ENCODE measurements at regions not wholly inside any gene's neighbourhood (a gene's known extent, or its start where the extent isn't known, plus 50 kb on each side); places are given as distances from the start of the nearest gene placed in this dataset.
A peak's percentile ranks its signal among the peaks of the same experiment; 100 is the strongest.

DNA sequence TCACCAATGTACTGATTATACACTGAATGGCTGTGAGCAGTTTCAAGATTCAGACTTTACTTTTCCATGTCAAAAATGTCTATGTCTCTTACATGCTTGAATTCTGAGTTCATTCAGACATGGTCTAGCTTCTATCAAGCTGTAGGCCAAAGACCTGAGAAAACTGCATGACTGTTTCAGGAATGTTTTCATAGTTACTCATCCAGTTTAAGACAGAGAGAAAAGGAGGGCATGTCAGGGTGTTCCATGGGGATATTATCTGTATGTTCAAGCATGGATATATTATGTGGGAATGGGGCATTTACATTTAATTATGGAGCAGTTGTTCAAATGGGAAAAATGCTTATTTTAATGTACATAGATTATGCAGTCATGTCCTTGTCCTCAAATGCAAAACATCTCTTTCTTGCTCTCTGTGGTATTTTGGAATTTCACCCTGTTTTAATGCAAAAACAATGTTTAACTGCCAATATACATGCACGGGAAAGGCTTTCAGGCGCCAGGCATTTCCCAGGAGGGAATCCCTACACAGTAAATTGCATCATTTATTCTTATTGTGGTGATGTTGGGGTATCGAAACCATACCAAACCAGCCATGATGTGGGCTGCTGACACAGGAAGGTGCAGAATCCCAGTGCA is 429.1 kb upstream of the INTU start:
- Mint-ChIP-seq H3K27me3 (ENCODE audit: low read depth) (no peaks in the 10 kb centered on the region), H3K9me3 (peaks cover 29% of the 10 kb centered on the region), H3K36me3 (peaks cover 8% of the 10 kb centered on the region), H3K27ac (peak overlapping the region; percentile 52), H3K4me3 (no peak overlapping the region), H3K4me1 (peaks cover 14% of the 10 kb centered on the region)
- TF ChIP-seq, protein P1, sequence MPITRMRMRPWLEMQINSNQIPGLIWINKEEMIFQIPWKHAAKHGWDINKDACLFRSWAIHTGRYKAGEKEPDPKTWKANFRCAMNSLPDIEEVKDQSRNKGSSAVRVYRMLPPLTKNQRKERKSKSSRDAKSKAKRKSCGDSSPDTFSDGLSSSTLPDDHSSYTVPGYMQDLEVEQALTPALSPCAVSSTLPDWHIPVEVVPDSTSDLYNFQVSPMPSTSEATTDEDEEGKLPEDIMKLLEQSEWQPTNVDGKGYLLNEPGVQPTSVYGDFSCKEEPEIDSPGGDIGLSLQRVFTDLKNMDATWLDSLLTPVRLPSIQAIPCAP (CRISPR knock-in tag; IDR thresholded peaks at IDR 0.05): no peak
- TF ChIP-seq ATF1 (CRISPR knock-in tag; IDR thresholded peaks at IDR 0.05): no peak
- no peak for TF ChIP-seq ZNF671 (CRISPR knock-in tag; IDR thresholded peaks at IDR 0.05)
- no peak for TF ChIP-seq EMX1 (CRISPR knock-in tag; IDR thresholded peaks at IDR 0.05)
- TF ChIP-seq HMGA2 (CRISPR knock-in tag; IDR thresholded peaks at IDR 0.05): no peak
- TF ChIP-seq, protein P2, sequence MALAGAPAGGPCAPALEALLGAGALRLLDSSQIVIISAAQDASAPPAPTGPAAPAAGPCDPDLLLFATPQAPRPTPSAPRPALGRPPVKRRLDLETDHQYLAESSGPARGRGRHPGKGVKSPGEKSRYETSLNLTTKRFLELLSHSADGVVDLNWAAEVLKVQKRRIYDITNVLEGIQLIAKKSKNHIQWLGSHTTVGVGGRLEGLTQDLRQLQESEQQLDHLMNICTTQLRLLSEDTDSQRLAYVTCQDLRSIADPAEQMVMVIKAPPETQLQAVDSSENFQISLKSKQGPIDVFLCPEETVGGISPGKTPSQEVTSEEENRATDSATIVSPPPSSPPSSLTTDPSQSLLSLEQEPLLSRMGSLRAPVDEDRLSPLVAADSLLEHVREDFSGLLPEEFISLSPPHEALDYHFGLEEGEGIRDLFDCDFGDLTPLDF (CRISPR knock-in tag; IDR thresholded peaks at IDR 0.05): no peak
- TF ChIP-seq, protein P3, sequence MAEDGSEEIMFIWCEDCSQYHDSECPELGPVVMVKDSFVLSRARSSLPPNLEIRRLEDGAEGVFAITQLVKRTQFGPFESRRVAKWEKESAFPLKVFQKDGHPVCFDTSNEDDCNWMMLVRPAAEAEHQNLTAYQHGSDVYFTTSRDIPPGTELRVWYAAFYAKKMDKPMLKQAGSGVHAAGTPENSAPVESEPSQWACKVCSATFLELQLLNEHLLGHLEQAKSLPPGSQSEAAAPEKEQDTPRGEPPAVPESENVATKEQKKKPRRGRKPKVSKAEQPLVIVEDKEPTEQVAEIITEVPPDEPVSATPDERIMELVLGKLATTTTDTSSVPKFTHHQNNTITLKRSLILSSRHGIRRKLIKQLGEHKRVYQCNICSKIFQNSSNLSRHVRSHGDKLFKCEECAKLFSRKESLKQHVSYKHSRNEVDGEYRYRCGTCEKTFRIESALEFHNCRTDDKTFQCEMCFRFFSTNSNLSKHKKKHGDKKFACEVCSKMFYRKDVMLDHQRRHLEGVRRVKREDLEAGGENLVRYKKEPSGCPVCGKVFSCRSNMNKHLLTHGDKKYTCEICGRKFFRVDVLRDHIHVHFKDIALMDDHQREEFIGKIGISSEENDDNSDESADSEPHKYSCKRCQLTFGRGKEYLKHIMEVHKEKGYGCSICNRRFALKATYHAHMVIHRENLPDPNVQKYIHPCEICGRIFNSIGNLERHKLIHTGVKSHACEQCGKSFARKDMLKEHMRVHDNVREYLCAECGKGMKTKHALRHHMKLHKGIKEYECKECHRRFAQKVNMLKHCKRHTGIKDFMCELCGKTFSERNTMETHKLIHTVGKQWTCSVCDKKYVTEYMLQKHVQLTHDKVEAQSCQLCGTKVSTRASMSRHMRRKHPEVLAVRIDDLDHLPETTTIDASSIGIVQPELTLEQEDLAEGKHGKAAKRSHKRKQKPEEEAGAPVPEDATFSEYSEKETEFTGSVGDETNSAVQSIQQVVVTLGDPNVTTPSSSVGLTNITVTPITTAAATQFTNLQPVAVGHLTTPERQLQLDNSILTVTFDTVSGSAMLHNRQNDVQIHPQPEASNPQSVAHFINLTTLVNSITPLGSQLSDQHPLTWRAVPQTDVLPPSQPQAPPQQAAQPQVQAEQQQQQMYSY (CRISPR knock-in tag; IDR thresholded peaks at IDR 0.05): no peak
- no peak for TF ChIP-seq ZNF219 (CRISPR knock-in tag; IDR thresholded peaks at IDR 0.05; ENCODE audit: borderline replicate concordance)
- POLR2A ChIA-PET: no interaction called here
- ATAC-seq: peak; percentile 18; the same call in 1 of the 2 replicates
- no peak for DNase-seq (ENCODE audit: low spot score)
- CTCF ChIA-PET: no interaction called here

DNA sequence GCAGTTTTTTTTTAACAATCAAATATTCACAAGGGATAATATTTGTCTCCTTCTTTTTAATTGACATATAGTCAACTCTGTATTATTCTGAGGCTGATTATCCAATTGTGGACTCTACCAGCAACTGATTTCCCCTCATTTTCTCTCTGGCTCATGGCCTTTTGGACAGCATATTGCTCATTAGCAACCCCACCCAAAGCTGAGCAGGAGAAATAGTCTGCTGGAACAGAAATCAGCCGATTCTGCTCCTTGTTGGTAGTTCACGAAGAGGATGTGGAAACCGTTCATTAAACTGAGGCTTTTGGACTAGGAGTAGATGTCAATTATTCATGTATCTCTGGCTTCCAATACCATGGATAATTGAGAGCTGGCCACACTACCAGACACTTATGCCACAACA is 428.4 kb upstream of the INTU start:
- Mint-ChIP-seq H3K9me3 (peaks cover 30% of the 10 kb centered on the region), H3K27me3 (ENCODE audit: low read depth) (no peaks in the 10 kb centered on the region), H3K27ac (no peak overlapping the region), H3K36me3 (peaks cover 3% of the 10 kb centered on the region), H3K4me3 (no peak overlapping the region), H3K4me1 (peaks cover 15% of the 10 kb centered on the region)
- ChIA-PET CTCF (no interaction called here), POLR2A (no interaction called here)
- DNase-seq (ENCODE audit: low spot score): no peak
- no peak for TF ChIP-seq ATF3 (CRISPR knock-in tag; conservative IDR thresholded peaks at IDR 0.05)
- no peak for ATAC-seq

GRCh38 chr4:127209580-127210095 is 423.1 kb upstream of the INTU start:
- DNase-seq (ENCODE audit: low spot score): no peak
- Mint-ChIP-seq H3K4me1 (peaks cover 9% of the 10 kb centered on the region), H3K4me3 (no peak overlapping the region), H3K27me3 (ENCODE audit: low read depth) (no peaks in the 10 kb centered on the region), H3K9me3 (peaks cover 30% of the 10 kb centered on the region), H3K27ac (no peak overlapping the region), H3K36me3 (peaks cover 3% of the 10 kb centered on the region)
- TF ChIP-seq TEAD1 (CRISPR knock-in tag; IDR thresholded peaks at IDR 0.05) (no peak), SMAD4 (CRISPR knock-in tag; IDR thresholded peaks at IDR 0.05) (no peak)
- TF ChIP-seq, protein P4, sequence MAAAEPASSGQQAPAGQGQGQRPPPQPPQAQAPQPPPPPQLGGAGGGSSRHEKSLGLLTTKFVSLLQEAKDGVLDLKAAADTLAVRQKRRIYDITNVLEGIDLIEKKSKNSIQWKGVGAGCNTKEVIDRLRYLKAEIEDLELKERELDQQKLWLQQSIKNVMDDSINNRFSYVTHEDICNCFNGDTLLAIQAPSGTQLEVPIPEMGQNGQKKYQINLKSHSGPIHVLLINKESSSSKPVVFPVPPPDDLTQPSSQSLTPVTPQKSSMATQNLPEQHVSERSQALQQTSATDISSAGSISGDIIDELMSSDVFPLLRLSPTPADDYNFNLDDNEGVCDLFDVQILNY (CRISPR knock-in tag; IDR thresholded peaks at IDR 0.05): no peak
- no peak for ATAC-seq
- ChIA-PET POLR2A (no interaction called here), CTCF (no interaction called here)
